Activated CD4-positive, alpha-beta T cell treated with anti-CD3 and anti-CD28 coated beads for 36 hours (primary cell): ENCODE measurements at regions not wholly inside any gene's neighbourhood (a gene's known extent, or its start where the extent isn't known, plus 50 kb on each side); places are given as distances from the start of the nearest gene placed in this dataset.
"Not testable (repeated sequence)": the region's sequence is repeated elsewhere in the genome, so short reads cannot be mapped to it uniquely, and the experiment has no call there.

Source experiments
- ATAC-seq: fragments of 200-7000 bp; cut with Tn5 transposase; one replicate; pipeline ENCODE4 v1.10.0; 2021; ENCODE audit warnings: mild to moderate bottlenecking, moderate library complexity
- CTCF ChIA-PET: fragments of 350-600 bp; sonication (Branson Sonifier 250); formaldehyde crosslinking; loops from one replicate; lab custom pipeline; 2021; ENCODE audit warnings: antibody characterized with exemption; lab: Charles Lee
- POLR2A ChIA-PET: fragments of 350-600 bp; sonication (Branson Sonifier 250); formaldehyde crosslinking; loops from one replicate; lab custom pipeline; 2021; ENCODE audit warnings: antibody characterized with exemption, inconsistent platforms; lab: Charles Lee
- DNase-seq: peaks from one replicate; pipeline ENCODE4 v3.0.0-alpha.2; 2020
- H3K27ac Mint-ChIP-seq: one replicate; pipeline ENCODE4 v1.8.0; 2021; ENCODE audit warnings: mixed read lengths
- H3K27me3 Mint-ChIP-seq: one replicate; pipeline ENCODE4 v1.8.0; 2021; ENCODE audit warnings: mixed read lengths
- H3K36me3 Mint-ChIP-seq: one replicate; pipeline ENCODE4 v1.8.0; 2021; ENCODE audit warnings: low read depth, mixed read lengths
- H3K4me1 Mint-ChIP-seq: one replicate; pipeline ENCODE4 v1.8.0; 2021; ENCODE audit warnings: mixed read lengths
- H3K4me3 Mint-ChIP-seq: one replicate; pipeline ENCODE4 v1.8.0; 2021; ENCODE audit warnings: mild to moderate bottlenecking, moderate library complexity, mixed read lengths
- H3K9me3 Mint-ChIP-seq: one replicate; pipeline ENCODE4 v1.8.0; 2021; ENCODE audit warnings: low read depth, mixed read lengths
- intact Hi-C, 2 experiments: fragments of 100-400 bp; cut with DNase I in 1 of 2; cut with micrococcal nuclease in 1 of 2; formaldehyde crosslinking; loops; one replicate each; pipeline versions ENCODE4 v1.14.2 to v1.15.1; 2022 to 2024; cut with DNase I, micrococcal nuclease

DNA sequence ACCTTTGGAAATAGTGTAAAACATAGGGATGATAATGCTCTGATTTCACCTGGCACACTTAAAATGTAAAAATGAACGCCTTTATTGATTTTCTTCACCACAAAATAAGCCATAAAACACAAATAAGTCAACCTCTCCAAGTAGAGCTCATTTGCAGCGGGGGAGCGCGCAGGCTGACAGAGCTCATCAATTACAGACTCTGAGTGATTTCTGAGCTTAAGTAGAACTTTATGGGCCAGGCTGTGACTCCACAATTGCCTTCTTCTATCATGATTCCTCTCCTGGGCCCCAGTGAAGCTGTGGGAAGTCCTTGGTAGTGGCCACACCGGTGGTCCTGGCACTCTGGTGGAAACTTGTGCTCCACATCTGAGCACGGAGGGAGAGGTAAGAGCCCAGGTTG, 789.0 kb upstream of the RAB6C start:
- no peaks in the 10 kb centered on the region for H3K9me3 Mint-ChIP-seq
- H3K27me3 Mint-ChIP-seq: peaks cover 2% of the 10 kb centered on the region
- no peak overlapping the region for H3K27ac Mint-ChIP-seq
- H3K36me3 Mint-ChIP-seq: no peaks in the 10 kb centered on the region
- no peak overlapping the region for H3K4me3 Mint-ChIP-seq
- intact Hi-C loops: no loop called here
- ATAC-seq: no peak
- POLR2A ChIA-PET: no interaction called here
- CTCF ChIA-PET: no interaction called here
- H3K4me1 Mint-ChIP-seq: no peaks in the 10 kb centered on the region
- DNase-seq: no peak

DNA sequence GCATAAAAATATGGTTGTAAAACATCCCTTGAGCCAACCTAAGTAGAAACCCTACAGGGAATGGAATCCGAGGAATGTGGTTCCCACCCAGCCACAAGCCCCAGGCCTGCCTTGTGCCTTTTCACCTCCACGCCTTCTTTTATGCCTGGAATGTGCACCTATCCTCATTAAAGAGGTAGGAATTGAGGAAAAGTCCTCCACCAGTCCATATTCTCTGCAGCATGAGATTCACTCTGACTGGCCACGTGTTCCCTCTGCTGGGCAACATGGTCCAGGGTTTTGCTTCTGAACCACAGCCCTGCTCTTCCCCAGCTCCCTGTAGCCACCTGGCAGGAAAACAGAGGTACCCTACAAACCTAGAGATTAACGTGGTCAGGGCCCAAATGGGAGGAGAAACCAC, 787.9 kb upstream of the RAB6C start:
- Mint-ChIP-seq H3K27ac (no peak overlapping the region), H3K36me3 (no peaks in the 10 kb centered on the region), H3K4me3 (no peak overlapping the region), H3K27me3 (peaks cover 2% of the 10 kb centered on the region), H3K9me3 (no peaks in the 10 kb centered on the region), H3K4me1 (no peaks in the 10 kb centered on the region)
- DNase-seq (no peak), ATAC-seq (no peak)
- intact Hi-C loops: no loop called here
- POLR2A ChIA-PET: no interaction called here
- CTCF ChIA-PET: no interaction called here

DNA sequence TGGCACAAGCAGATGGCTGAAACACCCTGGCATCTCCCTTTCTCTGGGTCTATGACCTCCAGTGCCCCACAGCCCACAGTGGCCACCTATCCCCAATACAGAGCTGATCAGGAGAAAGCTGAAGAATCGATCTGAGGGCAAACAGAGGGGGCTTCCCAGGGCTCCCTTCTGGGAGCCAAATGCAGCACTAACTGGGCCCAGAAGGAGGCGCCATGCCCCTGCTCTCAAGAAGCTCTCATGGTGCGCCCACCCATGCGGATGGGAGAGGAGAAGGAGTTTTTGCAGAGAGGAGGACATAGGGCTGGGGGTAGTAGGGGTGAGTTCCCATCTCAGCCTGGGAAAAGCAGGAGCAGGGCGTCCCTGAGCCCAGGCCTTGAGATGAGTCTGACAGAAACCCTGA, 787.3 kb upstream of the RAB6C start:
- ChIA-PET POLR2A (no interaction called here), CTCF (interaction anchor here (0.7 kb wide), 1 partner anchor 65 kb away, joined by 3 read pairs; no protein-coding TSS in a partner anchor)
- ATAC-seq (no peak), DNase-seq (no peak)
- Mint-ChIP-seq H3K4me1 (no peaks in the 10 kb centered on the region), H3K36me3 (no peaks in the 10 kb centered on the region), H3K27me3 (peaks cover 2% of the 10 kb centered on the region), H3K4me3 (no peak overlapping the region), H3K9me3 (no peaks in the 10 kb centered on the region), H3K27ac (no peak overlapping the region)
- intact Hi-C loops: no loop called here

DNA sequence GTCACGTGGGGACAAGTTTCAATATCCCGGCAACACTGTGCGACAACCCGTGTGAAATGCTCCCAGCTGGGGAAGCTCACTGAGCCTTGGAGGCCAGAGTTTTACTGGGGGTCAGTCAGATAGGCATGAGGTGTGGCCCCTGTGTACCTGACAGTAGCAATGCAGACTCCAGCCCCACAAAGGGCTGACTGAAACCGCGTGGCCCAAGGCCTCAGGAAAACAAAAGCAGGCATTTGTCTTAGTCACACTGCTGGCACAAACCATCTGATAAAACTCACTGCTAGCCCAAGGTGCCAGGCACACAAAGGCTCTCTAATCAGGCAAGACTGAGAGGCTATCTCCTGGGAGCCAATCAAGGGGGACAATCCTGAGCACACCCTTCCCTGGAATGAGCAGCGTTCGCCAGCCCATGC, 786.6 kb upstream of the RAB6C start:
- DNase-seq (no peak), ATAC-seq (no peak)
- no peak overlapping the region for H3K27ac Mint-ChIP-seq
- no peaks in the 10 kb centered on the region for H3K9me3 Mint-ChIP-seq
- POLR2A ChIA-PET: no interaction called here
- CTCF ChIA-PET: interaction anchor here (0.7 kb wide), 1 partner anchor 64 kb away, joined by 3 read pairs; no protein-coding TSS in a partner anchor
- peaks cover 2% of the 10 kb centered on the region for H3K27me3 Mint-ChIP-seq
- no peaks in the 10 kb centered on the region for H3K36me3 Mint-ChIP-seq
- no peak overlapping the region for H3K4me3 Mint-ChIP-seq
- no peaks in the 10 kb centered on the region for H3K4me1 Mint-ChIP-seq
- intact Hi-C loops: no loop called here

DNA sequence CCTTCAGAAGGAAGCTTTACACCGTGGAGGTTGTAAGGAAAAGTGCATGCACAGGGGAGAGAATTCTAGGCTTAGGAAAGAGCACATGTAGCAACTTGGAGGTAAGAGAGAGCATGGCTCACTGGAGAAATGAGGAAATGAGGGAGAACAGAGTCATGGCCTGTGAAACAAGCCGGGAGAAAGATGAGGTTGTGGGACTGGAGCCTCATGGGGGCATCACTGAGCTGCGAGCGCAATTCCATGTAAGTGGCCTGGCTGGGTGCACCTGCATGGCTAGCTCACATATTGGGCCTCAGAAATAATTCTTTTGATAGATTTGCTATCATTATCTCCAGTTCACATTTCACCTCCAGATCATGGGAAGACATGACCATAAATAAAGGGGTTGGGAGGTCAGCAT, 785.5 kb upstream of the RAB6C start:
- Mint-ChIP-seq H3K9me3 (no peaks in the 10 kb centered on the region), H3K27ac (no peak overlapping the region), H3K4me3 (no peak overlapping the region), H3K27me3 (peaks cover 4% of the 10 kb centered on the region), H3K36me3 (no peaks in the 10 kb centered on the region), H3K4me1 (no peaks in the 10 kb centered on the region)
- ATAC-seq: no peak
- intact Hi-C loops: no loop called here
- ChIA-PET CTCF (interaction anchor here (0.7 to 1.0 kb wide), 2 partner anchors 11 to 35 kb away, joined by 3 read pairs; no protein-coding TSS in a partner anchor), POLR2A (no interaction called here)
- no peak for DNase-seq

DNA sequence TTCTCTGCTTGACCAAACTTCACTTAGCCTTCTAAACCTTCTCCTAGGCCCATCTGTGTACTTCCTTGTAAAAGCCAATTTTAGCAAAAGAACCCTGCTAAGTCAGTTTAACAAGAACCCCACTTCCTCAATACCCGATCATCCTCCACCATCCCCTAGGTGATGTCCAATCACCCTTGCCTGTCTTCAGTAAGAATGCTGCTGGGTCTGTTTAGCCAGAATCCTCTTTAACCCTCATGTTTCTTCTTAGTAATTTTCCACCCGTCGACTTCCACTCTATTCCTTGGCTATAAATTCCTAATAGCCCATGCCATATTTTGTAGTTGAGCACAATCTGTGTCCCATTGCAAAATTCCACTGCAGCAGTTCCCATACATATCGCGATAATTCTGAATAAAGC, 780.0 kb upstream of the RAB6C start:
- ATAC-seq (no peak), DNase-seq (no peak)
- H3K27me3 Mint-ChIP-seq: peaks cover 2% of the 10 kb centered on the region
- CTCF ChIA-PET: no interaction called here
- POLR2A ChIA-PET: no interaction called here
- no peaks in the 10 kb centered on the region for H3K4me1 Mint-ChIP-seq
- no peaks in the 10 kb centered on the region for H3K9me3 Mint-ChIP-seq
- H3K4me3 Mint-ChIP-seq: no peak overlapping the region
- no peak overlapping the region for H3K27ac Mint-ChIP-seq
- no peaks in the 10 kb centered on the region for H3K36me3 Mint-ChIP-seq
- intact Hi-C loops: no loop called here

DNA sequence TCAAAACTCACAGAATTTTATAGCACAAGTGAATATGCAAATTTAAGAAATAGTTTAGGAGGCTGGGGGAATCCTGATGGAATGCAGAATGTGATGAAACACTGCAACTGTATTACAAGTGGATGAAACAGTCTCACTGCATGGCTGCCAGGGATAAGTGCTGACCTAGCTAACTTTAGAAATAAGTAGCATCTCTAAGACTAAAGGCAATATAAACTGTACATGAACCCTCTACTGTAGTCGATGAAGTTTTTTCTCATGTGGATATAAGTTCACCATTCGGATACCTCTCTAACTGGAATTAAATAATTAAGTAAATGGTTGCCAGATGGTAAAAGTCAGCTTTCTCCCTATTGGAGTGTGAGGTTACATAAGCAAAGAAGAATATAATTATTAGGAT, 777.8 kb upstream of the RAB6C start:
- Mint-ChIP-seq H3K4me3 (no peak overlapping the region), H3K27me3 (peaks cover 4% of the 10 kb centered on the region), H3K27ac (no peak overlapping the region), H3K36me3 (no peaks in the 10 kb centered on the region), H3K4me1 (no peaks in the 10 kb centered on the region), H3K9me3 (no peaks in the 10 kb centered on the region)
- intact Hi-C loops: no loop called here
- CTCF ChIA-PET: no interaction called here
- DNase-seq (no peak), ATAC-seq (no peak)
- POLR2A ChIA-PET: no interaction called here

DNA sequence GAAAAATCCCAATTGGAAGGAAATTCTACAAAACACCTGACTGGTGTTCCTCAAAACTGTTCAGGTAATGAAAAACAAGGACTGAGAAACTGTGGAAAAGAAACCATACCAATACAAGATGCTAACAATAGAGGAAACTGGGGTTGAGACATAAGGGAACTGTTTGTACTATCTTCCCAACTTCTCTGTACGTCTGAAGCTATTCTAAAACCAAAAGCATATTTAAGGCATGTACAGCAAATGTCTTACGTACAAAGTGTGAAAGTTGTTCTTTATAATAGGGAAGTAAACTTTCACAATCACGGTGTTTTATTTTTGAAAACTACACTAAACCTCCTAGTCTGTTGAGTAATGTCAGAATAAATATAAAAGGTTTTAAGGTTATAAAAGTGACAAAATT, 776.1 kb upstream of the RAB6C start:
- H3K36me3 Mint-ChIP-seq: no peaks in the 10 kb centered on the region
- ChIA-PET POLR2A (no interaction called here), CTCF (no interaction called here)
- H3K4me3 Mint-ChIP-seq: no peak overlapping the region
- ATAC-seq: no peak
- H3K4me1 Mint-ChIP-seq: no peaks in the 10 kb centered on the region
- no peak overlapping the region for H3K27ac Mint-ChIP-seq
- H3K9me3 Mint-ChIP-seq: no peaks in the 10 kb centered on the region
- H3K27me3 Mint-ChIP-seq: peaks cover 7% of the 10 kb centered on the region
- DNase-seq: no peak
- intact Hi-C loops: no loop called here

DNA sequence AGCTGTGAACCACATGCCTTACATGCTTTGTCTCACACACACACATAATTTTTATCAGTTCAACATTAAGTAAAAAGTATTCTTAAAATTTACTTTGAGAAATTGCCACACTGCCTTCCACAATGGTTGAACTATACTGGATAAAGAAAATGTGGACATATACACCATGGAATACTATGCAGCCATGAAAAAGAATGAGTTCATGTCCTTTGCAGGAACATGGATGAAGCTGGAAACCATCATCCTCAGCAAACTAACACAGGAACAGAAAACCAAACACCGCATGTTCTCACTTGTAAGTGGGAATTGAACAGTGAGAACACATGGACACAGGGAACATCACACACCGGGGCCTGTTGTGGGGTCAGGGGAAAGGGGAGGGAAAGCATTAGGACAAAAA, 774.9 kb upstream of the RAB6C start:
- not testable (repeated sequence) for H3K4me3 Mint-ChIP-seq, H3K36me3 Mint-ChIP-seq

DNA sequence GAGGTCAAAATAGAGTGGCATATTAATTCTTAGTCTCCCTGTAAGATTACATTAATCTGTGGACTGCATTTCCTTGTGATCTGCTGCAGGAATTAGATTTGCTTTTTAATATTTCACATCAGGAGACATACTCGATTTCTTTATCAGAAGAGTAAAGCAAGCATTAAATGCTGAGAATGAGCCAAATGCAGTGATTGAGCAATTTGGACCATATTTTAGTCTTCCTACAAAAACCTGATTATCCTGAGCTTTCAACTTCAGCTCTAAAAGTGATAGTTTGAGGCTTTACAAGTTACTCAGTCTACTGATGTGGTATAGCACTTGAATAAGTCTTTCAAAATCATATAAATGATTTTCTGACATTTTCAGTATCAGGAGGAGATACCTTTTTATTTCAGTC, 774.3 kb upstream of the RAB6C start:
- no peaks in the 10 kb centered on the region for H3K36me3 Mint-ChIP-seq
- H3K9me3 Mint-ChIP-seq: no peaks in the 10 kb centered on the region
- H3K4me1 Mint-ChIP-seq: no peaks in the 10 kb centered on the region
- no peak overlapping the region for H3K27ac Mint-ChIP-seq
- ChIA-PET CTCF (no interaction called here), POLR2A (no interaction called here)
- ATAC-seq: no peak
- H3K27me3 Mint-ChIP-seq: peaks cover 8% of the 10 kb centered on the region
- DNase-seq: no peak
- intact Hi-C loops: no loop called here
- no peak overlapping the region for H3K4me3 Mint-ChIP-seq

More for the DNA sequence above, 774.9 kb upstream of the RAB6C start:
- CTCF ChIA-PET, H3K4me1 Mint-ChIP-seq, H3K27me3 Mint-ChIP-seq, H3K27ac Mint-ChIP-seq, intact Hi-C loops, DNase-seq, H3K9me3 Mint-ChIP-seq, ATAC-seq, POLR2A ChIA-PET: not testable (repeated sequence)

DNA sequence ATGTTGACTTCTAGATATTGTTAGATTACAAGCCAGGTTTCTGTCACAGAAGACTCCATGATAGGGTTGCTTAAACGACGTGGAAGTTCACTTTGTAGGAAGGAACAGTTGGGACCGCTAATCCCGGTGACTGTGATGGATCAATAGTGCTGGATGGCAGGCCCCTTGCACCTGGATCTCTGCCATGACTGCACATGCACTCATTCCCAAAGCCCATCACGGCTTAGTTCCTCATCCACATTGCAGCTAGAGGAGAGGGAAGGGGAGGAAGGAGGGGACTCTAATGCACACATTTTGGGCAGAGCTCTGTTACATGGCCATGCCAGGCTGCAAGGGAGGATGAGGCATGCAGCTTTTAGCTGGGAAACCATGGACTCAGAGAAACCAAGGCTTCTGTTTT, 773.7 kb upstream of the RAB6C start:
- Mint-ChIP-seq H3K9me3 (no peaks in the 10 kb centered on the region), H3K36me3 (no peaks in the 10 kb centered on the region), H3K4me3 (no peak overlapping the region), H3K27me3 (peaks cover 8% of the 10 kb centered on the region), H3K27ac (no peak overlapping the region), H3K4me1 (no peaks in the 10 kb centered on the region)
- ChIA-PET POLR2A (no interaction called here), CTCF (no interaction called here)
- ATAC-seq: no peak
- intact Hi-C loops: no loop called here
- no peak for DNase-seq

DNA sequence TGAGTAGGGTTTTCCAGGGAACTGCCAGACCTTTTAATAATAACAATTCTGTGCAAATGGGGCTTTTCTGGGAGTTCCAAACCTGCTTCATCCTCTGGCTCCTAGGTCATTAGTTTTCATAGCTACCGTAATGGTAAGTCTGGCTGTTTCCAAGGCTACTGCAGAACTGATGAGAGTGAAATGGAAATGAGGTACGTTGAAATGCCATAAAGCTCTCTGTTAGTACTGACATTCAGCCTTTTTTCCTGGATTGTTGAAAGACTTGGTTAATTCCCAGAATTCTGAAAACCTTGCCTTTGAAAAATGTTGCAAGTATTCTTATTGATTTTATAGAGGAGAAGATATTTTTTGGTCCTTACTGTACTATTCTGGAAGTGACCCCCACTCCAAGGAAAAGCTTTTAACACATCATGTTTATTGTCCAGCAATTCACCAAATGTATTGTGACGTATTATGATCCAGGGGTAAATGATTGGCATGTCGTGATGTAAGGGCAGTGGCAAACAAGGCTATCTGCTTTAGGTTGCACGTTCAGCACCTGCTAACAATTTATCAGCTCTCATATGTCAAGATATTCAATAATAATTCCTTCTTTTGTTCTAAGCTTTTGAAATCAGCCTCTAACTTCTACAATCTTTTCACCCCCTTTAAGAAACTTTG, 767.0 kb upstream of the RAB6C start:
- H3K27me3 Mint-ChIP-seq: peaks cover 5% of the 10 kb centered on the region
- ChIA-PET CTCF (no interaction called here), POLR2A (no interaction called here)
- DNase-seq: no peak
- H3K27ac Mint-ChIP-seq: no peak overlapping the region
- no peaks in the 10 kb centered on the region for H3K9me3 Mint-ChIP-seq
- no peaks in the 10 kb centered on the region for H3K36me3 Mint-ChIP-seq
- H3K4me1 Mint-ChIP-seq: no peaks in the 10 kb centered on the region
- no peak for ATAC-seq
- intact Hi-C loops: no loop called here
- no peak overlapping the region for H3K4me3 Mint-ChIP-seq
